H9 (cell line): ENCODE measurements at regions not wholly inside any gene's neighbourhood (a gene's known extent, or its start where the extent isn't known, plus 50 kb on each side); places are given as distances from the start of the nearest gene placed in this dataset.

Source experiments
- DNase-seq: peaks from one replicate; pipeline ENCODE4 v3.0.0-alpha.2; 2017
- H2AFZ ChIP-seq: one replicate; pipeline ENCODE4 v1.6.1; 2013; ENCODE audit warnings: mild to moderate bottlenecking, low read length, control low read depth, moderate library complexity
- H2AK5ac ChIP-seq: 2 replicates; pipeline ENCODE4 v1.6.1; 2013; ENCODE audit warnings: low read length, control low read depth, mixed read lengths; ENCODE audit not compliant: insufficient read length
- H2BK120ac ChIP-seq: one replicate; pipeline ENCODE4 v1.6.1; 2013; ENCODE audit warnings: low read depth, mild to moderate bottlenecking, low read length, control low read depth, inconsistent platforms; ENCODE audit not compliant: poor library complexity, severe bottlenecking
- H2BK12ac ChIP-seq: 2 replicates; pipeline ENCODE4 v1.6.1; 2013; ENCODE audit warnings: low read length, control low read depth, mixed read lengths, low read depth; ENCODE audit not compliant: insufficient read length
- H2BK15ac ChIP-seq: 2 replicates; pipeline ENCODE4 v1.6.1; 2013; ENCODE audit warnings: low read depth, low read length, control low read depth
- H2BK20ac ChIP-seq: one replicate; pipeline ENCODE4 v1.6.1; 2013; ENCODE audit warnings: low read depth, mild to moderate bottlenecking, low read length, control low read depth, inconsistent platforms; ENCODE audit not compliant: poor library complexity, severe bottlenecking
- H2BK5ac ChIP-seq: 2 replicates; pipeline ENCODE4 v1.6.1; 2013; ENCODE audit warnings: low read length, control low read depth, mixed read lengths; ENCODE audit not compliant: insufficient read length
- H3K14ac ChIP-seq: 2 replicates; pipeline ENCODE4 v1.6.1; 2013; ENCODE audit warnings: low read length, control low read depth; ENCODE audit not compliant: insufficient read depth
- H3K18ac ChIP-seq: 2 replicates; pipeline ENCODE4 v1.6.1; 2013; ENCODE audit warnings: low read depth, mild to moderate bottlenecking, mixed read lengths, low read length, control low read depth; ENCODE audit not compliant: insufficient read length
- H3K23ac ChIP-seq: 2 replicates; pipeline ENCODE4 v1.6.1; 2013; ENCODE audit warnings: low read length, control low read depth, mixed read lengths, low read depth; ENCODE audit not compliant: insufficient read length
- H3K23me2 ChIP-seq: 2 replicates; pipeline ENCODE4 v1.6.1; 2013; ENCODE audit warnings: low read depth, mild to moderate bottlenecking, mixed read lengths, low read length, control low read depth; ENCODE audit not compliant: insufficient read length, poor library complexity, severe bottlenecking
- H3K27ac ChIP-seq: 2 replicates; pipeline ENCODE4 v1.5.1; 2013; ENCODE audit warnings: low read length, control low read depth, mixed read lengths, low read depth; ENCODE audit not compliant: insufficient read length
- H3K27me3 ChIP-seq: 2 replicates; pipeline ENCODE4 v1.6.1; 2013; ENCODE audit warnings: low read length, control low read depth, inconsistent platforms; ENCODE audit not compliant: insufficient read depth
- H3K4ac ChIP-seq: 2 replicates; pipeline ENCODE4 v1.6.1; 2013; ENCODE audit warnings: low read depth, mild to moderate bottlenecking, control low read depth, inconsistent platforms, low read length, moderate library complexity
- H3K4me1 ChIP-seq: 2 replicates; pipeline ENCODE4 v1.6.1; 2013; ENCODE audit warnings: low read length, control low read depth, inconsistent platforms; ENCODE audit not compliant: insufficient read depth
- H3K4me2 ChIP-seq: 2 replicates; pipeline ENCODE4 v1.6.1; 2013; ENCODE audit warnings: low read length, control low read depth, mixed read lengths; ENCODE audit not compliant: insufficient read length, insufficient read depth
- H3K56ac ChIP-seq: 2 replicates; pipeline ENCODE4 v1.6.1; 2013; ENCODE audit warnings: low read depth, mild to moderate bottlenecking, mixed read lengths, low read length, control low read depth; ENCODE audit not compliant: insufficient read length
- H3K79me1 ChIP-seq: 2 replicates; pipeline ENCODE4 v1.6.1; 2013; ENCODE audit warnings: low read depth, mild to moderate bottlenecking, moderate library complexity, low read length, control low read depth, inconsistent platforms; ENCODE audit not compliant: insufficient read depth, poor library complexity, severe bottlenecking
- H3K79me2 ChIP-seq: 2 replicates; pipeline ENCODE4 v1.6.1; 2013; ENCODE audit warnings: low read length, control low read depth, inconsistent platforms; ENCODE audit not compliant: insufficient read depth
- H3K9ac ChIP-seq: 2 replicates; pipeline ENCODE4 v1.6.1; 2013; ENCODE audit warnings: low read length, control low read depth, mixed read lengths; ENCODE audit not compliant: insufficient read length; ENCODE audit errors: extremely low read depth
- H3K9me3 ChIP-seq: one replicate; pipeline ENCODE4 v1.6.1; 2013; ENCODE audit warnings: low read depth, low read length, inconsistent platforms; ENCODE audit not compliant: control insufficient read depth
- H3T11ph ChIP-seq: one replicate; pipeline ENCODE4 v1.6.1; 2013; ENCODE audit warnings: mild to moderate bottlenecking, low read length, control low read depth, inconsistent platforms
- H4K20me1 ChIP-seq: one replicate; pipeline ENCODE4 v1.6.1; 2013; ENCODE audit not compliant: control insufficient read depth, insufficient read length, insufficient read depth
- H4K5ac ChIP-seq: 2 replicates; pipeline ENCODE4 v1.6.1; 2013; ENCODE audit warnings: low read depth, mild to moderate bottlenecking, mixed read lengths, low read length, control low read depth; ENCODE audit not compliant: insufficient read length
- H4K8ac ChIP-seq: replicated peaks from 2 replicates; pipeline ENCODE4 v1.6.1; 2013; ENCODE audit warnings: low read length, control low read depth, mixed read lengths, low read depth; ENCODE audit not compliant: insufficient read length
- H4K91ac ChIP-seq: 2 replicates; pipeline ENCODE4 v1.6.1; 2013; ENCODE audit warnings: low read depth, mild to moderate bottlenecking, moderate library complexity, mixed read lengths, low read length, control low read depth; ENCODE audit not compliant: insufficient read length
- H3K27ac Mint-ChIP-seq, 3 experiments: 2 replicates in 2 of 3; 3 replicates in 1 of 3; pipeline ENCODE4 v1.8.0; 2020 to 2021; ENCODE audit warnings: mixed read lengths in 3 of 3, mild to moderate bottlenecking in 1 of 3, moderate library complexity in 1 of 3
- H3K27me3 Mint-ChIP-seq: 2 replicates; pipeline ENCODE4 v1.8.0; 2021; ENCODE audit warnings: low read depth, mild to moderate bottlenecking, moderate library complexity, mixed read lengths
- H3K36me3 Mint-ChIP-seq, 3 experiments: 2 replicates in 2 of 3; 3 replicates in 1 of 3; pipeline ENCODE4 v1.8.0; 2020 to 2021; ENCODE audit warnings: low read depth in 3 of 3, mixed read lengths in 3 of 3; ENCODE audit not compliant: insufficient read depth in 1 of 3
- H3K4me1 Mint-ChIP-seq, 2 experiments: 2 replicates each; pipeline ENCODE4 v1.8.0; 2020; ENCODE audit warnings: mixed read lengths in 2 of 2
- H3K4me3 Mint-ChIP-seq, 2 experiments: 2 replicates in 1 of 2; 3 replicates in 1 of 2; pipeline ENCODE4 v1.8.0; 2020 to 2021; ENCODE audit warnings: mild to moderate bottlenecking in 2 of 2, mixed read lengths in 2 of 2, moderate library complexity in 1 of 2
- H3K9me3 Mint-ChIP-seq, 2 experiments: 2 replicates in 1 of 2; 3 replicates in 1 of 2; pipeline ENCODE4 v1.8.0; 2020; ENCODE audit warnings: mild to moderate bottlenecking in 2 of 2, mixed read lengths in 2 of 2, moderate library complexity in 1 of 2
- WGBS: extraction: QIAGEN DNeasy Blood & Tissue Kit; methylation state at CpG from one replicate; pipeline ENCODE4 v1.1.7; 2013; ENCODE audit warnings: missing lambda C conversion rate, low lambda C conversion rate, mixed read lengths; ENCODE audit not compliant: insufficient read length; ENCODE audit errors: extremely low coverage; 5-methylcytosine and 5-hydroxymethylcytosine counted together
- TF ChIP-seq, protein P1 (sequence below): fragments of 200-600 bp; sonication (generic); conservative IDR thresholded peaks from 3 replicates; pipeline ENCODE4 v1.8.0; 2021; ENCODE audit warnings: antibody characterized with exemption, mild to moderate bottlenecking

DNA sequence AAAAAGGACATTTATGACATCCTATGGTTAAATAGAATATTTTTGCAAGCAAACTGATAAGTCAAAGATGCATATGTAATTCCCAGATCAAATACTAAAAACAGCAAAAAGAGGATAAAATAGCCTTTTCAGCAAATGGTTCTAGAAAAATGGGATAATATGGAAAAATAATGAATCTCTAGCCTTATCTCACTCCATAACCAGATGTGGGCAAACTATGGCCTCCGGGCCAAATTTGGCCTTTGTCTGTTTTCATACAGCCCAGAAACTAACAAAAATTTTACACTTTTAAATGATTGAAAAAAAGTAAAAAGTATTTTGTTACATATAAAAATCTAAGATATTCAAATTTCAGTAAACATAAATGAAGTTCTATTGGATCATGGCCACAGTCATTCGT lies 215.4 kb upstream of the PRSS1 start:
- Mint-ChIP-seq H3K9me3 (no peaks in the 10 kb centered on the region), H3K27ac (no peak overlapping the region), H3K36me3 (no peaks in the 10 kb centered on the region), H3K27me3 (peaks cover 7% of the 10 kb centered on the region), H3K4me3 (no peak overlapping the region), H3K4me1 (peaks cover 10% of the 10 kb centered on the region in 2 experiments)
- Histone ChIP-seq H2BK15ac (no peak overlapping the region), H2BK5ac (no peak overlapping the region), H3K18ac (no peak overlapping the region), H3K23me2 (no peaks in the 10 kb centered on the region), H3K4me2 (no peak overlapping the region), H3K9me3 (no peaks in the 10 kb centered on the region), H2BK120ac (no peak overlapping the region), H2AK5ac (no peak overlapping the region), H3T11ph (no peak overlapping the region), H3K14ac (no peak overlapping the region), H4K91ac (no peak overlapping the region), H3K79me2 (no peaks in the 10 kb centered on the region), H3K56ac (no peak overlapping the region), H4K20me1 (no peaks in the 10 kb centered on the region), H3K23ac (no peak overlapping the region), H2AFZ (no peak overlapping the region), H3K4ac (no peak overlapping the region), H3K79me1 (no peaks in the 10 kb centered on the region), H3K4me1 (no peaks in the 10 kb centered on the region; the same call in 1 of the 2 replicates), H2BK20ac (no peak overlapping the region), H4K8ac (no peak overlapping the region), H3K27me3 (no peaks in the 10 kb centered on the region), H3K27ac (no peak overlapping the region), H2BK12ac (no peak overlapping the region), H3K9ac (no peak overlapping the region), H4K5ac (no peak overlapping the region)
- DNase-seq: no peak
- TF ChIP-seq, protein P1, sequence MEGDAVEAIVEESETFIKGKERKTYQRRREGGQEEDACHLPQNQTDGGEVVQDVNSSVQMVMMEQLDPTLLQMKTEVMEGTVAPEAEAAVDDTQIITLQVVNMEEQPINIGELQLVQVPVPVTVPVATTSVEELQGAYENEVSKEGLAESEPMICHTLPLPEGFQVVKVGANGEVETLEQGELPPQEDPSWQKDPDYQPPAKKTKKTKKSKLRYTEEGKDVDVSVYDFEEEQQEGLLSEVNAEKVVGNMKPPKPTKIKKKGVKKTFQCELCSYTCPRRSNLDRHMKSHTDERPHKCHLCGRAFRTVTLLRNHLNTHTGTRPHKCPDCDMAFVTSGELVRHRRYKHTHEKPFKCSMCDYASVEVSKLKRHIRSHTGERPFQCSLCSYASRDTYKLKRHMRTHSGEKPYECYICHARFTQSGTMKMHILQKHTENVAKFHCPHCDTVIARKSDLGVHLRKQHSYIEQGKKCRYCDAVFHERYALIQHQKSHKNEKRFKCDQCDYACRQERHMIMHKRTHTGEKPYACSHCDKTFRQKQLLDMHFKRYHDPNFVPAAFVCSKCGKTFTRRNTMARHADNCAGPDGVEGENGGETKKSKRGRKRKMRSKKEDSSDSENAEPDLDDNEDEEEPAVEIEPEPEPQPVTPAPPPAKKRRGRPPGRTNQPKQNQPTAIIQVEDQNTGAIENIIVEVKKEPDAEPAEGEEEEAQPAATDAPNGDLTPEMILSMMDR: no peak
- WGBS: no CpG with 5 or more reads among the region's 2 CpGs
